Activated T-cell treated with anti-CD3 and anti-CD28 coated beads, Interleukin-2, amount 50 U/mL, for 1 hour (primary cell): ENCODE measurements at regions not wholly inside any gene's neighbourhood (a gene's known extent, or its start where the extent isn't known, plus 50 kb on each side); places are given as distances from the start of the nearest gene placed in this dataset.
"Not testable (repeated sequence)": the region's sequence is repeated elsewhere in the genome, so short reads cannot be mapped to it uniquely, and the experiment has no call there.

Experiments
- DNase-seq: peaks from one replicate; pipeline ENCODE4 v3.0.0-alpha.2; 2020

DNA sequence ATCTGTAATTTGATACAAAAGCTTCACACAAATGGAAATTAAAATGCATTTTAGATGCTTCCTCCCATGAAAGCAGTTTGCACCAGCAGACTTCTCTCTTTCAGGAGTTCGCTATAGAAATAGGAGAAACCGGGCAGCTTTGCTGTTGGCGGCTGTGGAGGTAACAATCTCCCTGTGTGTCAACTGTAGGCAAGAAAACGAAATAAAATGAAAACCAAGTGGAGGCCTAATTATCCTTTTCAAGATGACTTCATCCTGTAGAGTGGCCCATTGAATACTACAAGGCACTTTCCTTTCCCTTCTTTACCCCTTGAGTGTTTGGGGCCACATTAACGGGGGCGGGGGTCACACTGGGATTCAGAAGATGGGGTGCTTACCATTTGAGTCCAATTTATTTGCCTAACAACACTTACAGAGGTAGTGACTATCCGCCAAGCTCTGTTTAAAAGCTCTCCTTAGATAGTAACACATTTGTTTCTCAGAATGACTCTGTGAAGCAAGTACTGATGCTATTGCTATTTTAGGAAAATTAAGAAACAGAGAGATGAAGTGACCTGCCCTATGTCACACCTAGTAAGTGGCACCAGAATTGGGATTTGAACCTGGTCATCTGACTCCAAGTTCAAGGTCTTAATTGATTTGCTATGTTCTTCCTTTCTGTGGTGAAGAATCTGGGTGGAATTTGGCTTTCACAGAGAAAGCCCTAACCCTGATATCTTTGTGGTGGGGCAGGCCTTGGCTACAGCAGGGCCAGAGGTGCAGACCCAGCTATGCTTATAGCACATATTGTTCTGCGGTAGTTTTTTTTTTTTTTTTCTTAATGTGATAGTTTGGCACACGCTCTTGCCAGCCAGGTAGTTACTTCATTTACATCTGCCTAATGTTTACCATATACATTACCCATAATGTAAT lies 125.5 kb upstream of the MPHOSPH6 start:
- DNase-seq, result no peak

DNA sequence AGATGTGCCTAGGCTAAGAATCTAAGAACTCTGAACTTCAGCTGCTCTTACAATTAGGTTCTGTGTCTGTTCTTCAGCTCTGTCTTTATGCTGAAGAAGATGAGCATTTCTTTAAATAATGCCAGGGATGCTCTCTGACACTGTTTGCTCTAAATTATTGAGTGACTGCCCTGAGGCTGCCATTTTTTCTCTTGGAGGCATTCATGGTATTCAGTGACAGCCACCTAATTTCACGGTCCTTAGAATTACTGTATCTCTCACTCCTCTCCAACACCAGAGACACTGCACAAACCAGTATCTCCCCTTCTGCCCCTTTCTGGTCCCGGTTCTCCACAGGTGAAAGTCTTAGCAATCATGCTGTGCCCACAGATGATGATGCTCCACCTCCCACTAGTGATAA lies 123.6 kb upstream of the MPHOSPH6 start:
- DNase-seq, result no peak

DNA sequence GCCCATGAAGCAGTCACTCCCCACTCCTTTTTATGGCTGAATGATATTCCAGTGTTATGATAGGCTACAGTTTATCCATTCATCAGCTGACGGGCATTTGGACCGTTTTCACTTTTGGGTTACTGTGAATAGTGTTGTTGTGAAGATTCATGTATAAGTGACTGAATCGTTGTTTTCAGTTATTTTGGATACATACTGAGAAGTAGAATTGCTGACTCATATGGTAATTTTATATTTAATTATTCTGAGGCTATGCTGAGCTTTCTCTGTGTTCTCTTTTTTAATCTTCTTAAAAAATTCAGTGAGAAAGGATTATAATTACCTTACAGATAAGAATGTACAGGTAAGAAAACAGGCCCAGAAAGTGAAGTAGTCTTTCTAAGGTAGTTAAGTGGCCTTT lies 117.9 kb upstream of the MPHOSPH6 start:
- DNase-seq, result no peak

DNA sequence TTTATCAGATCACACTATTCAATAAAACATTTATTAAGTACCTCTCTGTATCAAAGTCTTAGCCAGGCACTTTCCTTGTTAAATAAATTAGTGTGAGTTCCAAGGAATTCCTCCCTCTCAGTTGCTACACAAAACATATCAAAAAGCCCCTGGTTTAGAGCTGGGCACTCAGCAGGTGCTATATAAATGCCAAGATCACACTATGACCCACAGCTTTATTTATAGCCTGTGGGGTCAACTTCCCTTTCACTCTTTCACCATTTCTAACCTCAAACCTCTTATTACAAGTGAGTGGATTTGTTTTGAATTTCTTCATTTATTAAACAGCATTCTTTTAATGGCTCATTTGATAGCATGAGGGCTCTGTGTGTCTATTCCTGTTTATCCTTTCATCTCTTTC lies 112.6 kb upstream of the MPHOSPH6 start:
- no peak for DNase-seq

DNA sequence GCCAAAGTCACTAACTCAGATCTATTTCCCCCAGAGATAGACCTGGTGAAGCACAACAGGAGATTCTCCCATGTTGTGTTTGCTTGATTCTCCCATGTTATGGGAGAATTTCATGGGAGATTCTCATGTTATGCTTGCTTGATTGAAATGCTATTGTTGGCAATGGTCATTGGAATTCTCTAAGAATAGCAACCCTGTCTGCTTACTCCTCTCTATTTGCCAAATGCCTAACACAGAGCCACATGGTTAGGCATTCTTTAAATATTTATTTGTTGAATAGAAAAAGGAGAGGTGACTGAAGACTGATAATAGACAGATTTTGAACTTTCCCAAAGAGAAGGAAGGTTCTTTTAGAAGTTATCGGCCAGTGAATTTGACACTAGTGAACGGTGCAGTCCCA lies 111.5 kb upstream of the MPHOSPH6 start:
- no peak for DNase-seq

DNA sequence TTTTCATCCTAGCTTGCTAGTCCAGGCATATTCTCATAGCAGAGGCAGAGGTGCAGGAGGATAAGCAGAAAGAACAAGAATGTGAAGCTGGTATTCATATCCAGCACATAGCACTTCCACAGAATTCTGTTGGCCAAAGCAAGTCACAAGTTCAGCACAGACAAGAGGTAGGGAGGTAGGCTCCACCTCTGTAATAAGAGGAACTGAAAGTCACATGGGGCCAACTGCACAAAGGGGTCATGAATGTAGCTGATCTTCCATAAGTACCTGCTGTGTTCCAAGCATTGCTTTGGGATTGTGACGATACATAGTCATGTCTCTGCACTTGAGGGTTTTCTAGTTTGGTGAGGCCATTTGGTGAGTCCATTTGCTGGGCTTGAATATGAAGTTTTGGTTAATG lies 110.8 kb upstream of the MPHOSPH6 start:
- DNase-seq, result no peak

DNA sequence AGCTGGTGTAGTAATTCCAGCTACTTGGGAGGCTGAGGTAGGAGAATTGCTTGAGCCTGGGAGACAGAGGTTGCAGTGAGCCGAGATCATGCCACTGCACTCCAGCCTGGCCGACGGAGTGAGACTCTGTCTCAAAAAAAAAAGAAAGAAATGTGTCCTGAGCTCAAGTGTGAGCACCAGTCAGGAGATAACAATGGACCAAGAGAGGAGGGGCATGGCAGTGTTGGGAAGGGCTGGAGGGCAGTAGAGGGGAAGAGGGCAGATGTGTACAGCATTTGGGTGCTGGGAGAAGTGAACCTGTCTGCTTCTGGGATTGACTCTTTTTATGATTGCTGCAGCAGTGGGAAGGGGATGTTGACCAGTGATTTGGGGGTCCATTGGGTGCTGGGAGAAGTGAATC lies 105.3 kb upstream of the MPHOSPH6 start:
- not testable (repeated sequence) for DNase-seq

DNA sequence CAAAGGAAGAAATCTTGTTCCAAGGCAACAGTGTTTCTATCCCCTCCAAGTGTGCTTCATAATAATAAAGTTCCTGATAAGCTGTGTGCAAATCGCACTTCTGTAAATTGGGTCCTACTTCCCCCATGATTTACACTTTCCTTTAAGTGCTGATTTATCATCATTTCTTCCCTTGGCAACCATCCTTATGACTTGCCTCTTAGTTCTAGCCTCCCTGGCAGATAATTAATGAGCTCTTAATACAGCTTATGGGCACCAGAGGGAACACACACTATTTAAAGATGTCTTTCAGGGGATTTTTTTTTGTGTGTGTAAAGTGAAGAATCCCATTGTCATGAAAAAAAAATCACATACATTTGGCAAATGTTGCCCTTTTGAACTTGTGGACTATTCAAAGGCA lies 101.6 kb upstream of the MPHOSPH6 start:
- DNase-seq, result no peak

DNA sequence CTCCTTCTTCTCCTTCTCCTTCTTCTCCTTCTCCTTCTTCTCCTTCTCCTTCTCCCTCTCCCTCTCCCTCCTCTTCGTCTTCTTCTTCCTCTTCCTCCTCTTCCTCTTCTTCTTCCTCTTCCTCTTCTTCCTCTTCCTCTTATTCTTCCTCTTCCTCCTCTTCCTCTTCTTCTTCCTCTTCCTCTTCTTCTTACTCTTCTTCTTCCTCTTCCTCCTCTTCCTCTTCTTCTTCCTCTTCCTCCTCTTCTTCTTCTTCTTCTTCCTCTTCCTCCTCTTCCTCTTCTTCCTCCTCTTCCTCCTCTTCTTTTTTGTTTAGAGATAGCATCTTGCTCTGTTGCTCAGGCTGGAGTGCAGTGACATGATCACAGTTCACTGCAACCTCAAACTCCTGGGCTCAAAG lies 97.7 kb upstream of the MPHOSPH6 start:
- DNase-seq, result not testable (repeated sequence)

DNA sequence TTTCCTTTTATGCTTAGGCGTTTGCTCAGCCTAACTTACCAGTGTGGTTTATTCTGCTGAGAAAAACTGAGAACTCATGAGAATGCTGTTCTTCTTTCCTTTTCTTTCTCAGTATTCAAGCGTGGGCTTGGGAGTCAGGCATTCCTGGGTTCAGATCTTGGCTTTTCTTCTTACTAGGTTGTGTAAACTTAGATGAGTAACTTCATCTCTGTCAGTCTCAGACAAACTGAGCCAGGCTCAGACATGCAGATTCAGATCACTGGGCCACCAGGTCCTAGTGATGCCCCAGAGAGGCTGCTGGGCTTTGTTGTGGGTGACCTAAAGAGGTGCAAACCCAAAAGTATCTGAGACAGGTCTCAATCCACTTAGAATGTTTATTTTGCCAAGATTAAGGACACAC lies 95.8 kb upstream of the MPHOSPH6 start:
- DNase-seq, result no peak

DNA sequence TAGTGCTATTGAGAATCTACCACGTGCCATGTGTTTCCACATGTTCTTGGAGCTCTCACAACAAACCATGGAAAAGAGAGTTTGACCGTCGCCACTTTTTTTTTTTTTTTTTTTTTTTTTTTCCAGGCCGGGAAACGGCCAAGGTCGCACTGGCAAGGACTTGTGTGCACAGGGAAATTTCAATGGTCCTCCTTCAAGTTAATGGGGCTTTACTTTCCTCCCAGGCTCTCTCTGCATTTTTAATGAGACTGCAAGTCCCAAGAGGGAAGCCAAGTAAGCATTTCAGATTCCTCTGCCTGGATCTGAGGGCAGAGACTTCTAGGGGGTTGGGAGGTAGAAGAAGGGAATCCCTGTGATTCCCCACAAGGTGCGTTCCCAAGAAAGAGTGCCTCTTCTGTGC lies 94.7 kb upstream of the MPHOSPH6 start:
- DNase-seq, result no peak

DNA sequence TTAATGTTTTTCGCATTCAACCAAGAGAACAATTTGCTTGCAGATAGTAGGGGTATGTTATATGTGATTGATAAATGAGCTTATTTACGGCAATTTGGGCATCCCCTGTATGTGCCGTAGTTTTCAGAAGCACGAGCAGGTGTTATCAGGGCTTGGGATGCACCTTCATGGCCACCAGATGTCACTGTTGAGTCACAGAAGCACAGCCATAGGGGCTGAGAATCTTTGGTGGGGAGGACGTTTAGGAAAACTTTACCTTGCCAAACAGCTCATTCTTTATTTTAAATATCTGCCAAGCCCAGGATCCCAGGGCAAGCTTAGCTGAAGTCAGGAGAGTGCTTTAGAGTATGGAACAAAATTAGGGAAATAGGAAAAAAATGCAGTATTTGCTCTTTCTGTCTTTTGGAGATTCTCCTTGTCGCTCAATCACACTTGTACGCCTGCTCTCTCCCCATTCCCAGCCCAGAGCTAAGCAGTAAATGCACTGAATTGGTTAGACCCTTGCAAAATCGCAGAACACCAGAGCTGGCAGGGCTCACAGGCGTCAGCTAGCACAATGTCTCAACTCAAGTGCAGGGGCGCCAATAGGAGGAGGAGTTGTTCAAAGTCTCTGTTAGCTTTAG lies 93.6 kb upstream of the MPHOSPH6 start:
- DNase-seq, result peak; percentile 38

DNA sequence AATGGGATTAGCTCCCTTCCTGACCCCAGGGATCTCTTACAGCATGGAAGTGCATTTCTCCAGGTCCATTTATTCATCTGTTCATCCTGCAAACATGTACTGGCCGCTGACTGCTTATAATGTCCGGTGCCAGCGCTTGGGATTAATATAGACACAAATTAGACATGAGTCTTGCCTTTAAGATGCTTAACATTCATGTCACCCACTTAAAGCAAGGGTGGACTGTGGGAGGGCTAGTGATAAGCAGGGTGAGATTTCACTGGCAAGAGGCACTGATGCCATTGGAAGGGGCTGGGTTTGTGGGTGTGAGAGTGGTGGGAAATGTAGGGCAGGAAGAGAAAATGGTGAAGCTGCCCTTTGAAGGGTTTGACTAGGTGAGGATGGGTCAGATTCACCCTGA lies 92.2 kb upstream of the MPHOSPH6 start:
- no peak for DNase-seq

DNA sequence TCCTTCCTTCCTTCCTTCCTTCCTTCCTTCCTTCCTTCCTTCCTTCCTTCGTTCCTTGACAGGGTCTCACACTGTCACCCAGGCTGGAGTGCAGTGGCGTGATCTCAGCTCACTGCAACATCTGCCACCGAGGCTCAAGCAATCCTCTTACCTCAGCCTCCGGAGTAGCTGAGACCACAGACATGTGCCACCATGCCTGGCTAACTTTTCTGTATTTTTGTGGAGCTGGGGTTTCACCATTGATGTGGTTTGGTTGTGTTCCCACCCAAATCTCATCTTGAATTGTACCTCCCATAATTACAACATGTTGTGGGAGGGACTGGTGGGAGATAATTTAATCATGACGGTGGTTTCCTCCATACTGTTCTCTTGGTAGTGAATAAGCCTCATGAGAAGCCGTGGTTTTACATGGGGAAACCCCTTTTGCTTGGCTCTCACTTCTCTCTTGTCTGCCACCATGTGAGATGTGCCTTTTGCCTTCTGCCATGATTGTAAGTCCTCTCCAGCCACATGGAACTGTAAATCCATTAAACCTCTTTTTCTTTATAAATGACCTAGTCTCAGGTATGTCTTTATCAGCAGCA lies 90.3 kb upstream of the MPHOSPH6 start:
- DNase-seq, result no peak

DNA sequence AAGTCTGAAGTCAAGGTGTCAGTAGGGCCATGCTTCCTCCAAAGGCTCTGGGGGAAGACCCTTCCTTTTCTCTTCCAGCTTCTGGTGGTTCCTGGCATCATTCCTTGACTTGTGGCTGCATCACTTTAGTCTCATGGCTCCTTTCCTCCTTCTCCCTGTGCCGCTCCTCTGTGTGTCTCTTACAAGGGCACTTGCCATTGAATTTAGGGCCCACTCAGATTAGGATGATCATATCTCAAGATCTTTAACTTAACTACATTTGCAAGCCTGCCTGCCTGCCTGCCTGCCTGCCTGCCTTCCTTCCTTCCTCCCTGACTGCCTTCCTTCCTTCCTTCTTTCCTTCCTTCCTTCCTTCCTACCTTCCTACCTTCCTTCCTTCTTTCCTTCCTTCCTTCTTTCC lies 89.7 kb upstream of the MPHOSPH6 start:
- no peak for DNase-seq

DNA sequence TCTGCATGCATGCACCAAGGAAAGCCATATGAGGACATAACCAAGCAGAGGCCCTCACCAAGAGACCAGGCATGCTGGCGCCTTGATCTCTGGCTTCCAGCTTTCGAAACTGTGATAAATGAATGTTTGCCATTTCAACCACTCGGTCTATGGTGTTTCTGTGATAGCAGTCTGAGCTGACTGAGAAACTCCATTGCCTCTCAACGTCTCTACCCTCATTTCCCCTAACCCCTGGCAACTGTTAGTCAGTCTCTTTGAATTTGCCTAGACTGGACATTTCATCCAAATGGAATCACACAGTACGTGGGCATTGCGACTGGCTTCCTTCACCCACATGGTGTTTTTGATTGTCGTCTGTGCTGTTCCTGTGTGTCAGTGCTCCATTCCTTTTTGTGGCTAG lies 88.0 kb upstream of the MPHOSPH6 start:
- DNase-seq, result no peak

DNA sequence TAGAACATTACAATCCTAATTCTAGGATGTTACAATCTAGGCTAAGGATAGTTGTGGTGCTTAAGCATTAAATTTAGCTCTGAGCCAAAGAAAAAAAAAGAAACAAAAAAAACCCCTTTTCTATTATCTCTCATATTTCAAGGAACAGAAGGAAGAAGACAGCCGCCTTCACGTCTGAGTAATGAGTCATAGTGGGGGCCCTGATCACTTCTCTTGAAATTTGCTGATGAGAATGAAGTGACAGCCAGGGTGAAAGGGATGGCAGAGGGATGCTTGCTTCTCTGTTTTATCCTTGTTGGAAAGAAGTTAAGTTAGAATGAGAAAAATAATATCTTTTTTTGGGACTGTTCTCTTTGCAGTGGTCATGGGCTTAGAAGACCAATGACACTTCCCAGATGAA lies 82.6 kb upstream of the MPHOSPH6 start:
- DNase-seq, result no peak

DNA sequence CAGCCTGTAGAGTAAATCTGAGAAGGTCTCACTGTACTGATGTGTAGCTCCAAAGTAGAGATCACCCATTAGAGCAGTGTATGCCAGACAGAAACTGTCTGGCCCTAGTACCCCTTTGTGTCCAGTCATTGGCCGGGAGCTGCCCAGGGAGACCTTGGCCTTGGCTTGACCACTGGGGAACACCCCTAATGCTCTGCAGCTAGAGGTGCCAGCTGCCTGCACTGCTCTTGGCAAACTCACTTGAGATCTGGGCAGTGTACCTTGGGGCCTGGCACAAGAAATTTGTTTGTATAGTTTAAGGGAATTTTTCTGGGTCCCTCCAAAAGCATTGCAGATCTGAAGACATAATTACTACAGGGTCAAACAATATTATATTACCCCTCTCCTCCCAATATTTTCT lies 78.7 kb upstream of the MPHOSPH6 start:
- no peak for DNase-seq

DNA sequence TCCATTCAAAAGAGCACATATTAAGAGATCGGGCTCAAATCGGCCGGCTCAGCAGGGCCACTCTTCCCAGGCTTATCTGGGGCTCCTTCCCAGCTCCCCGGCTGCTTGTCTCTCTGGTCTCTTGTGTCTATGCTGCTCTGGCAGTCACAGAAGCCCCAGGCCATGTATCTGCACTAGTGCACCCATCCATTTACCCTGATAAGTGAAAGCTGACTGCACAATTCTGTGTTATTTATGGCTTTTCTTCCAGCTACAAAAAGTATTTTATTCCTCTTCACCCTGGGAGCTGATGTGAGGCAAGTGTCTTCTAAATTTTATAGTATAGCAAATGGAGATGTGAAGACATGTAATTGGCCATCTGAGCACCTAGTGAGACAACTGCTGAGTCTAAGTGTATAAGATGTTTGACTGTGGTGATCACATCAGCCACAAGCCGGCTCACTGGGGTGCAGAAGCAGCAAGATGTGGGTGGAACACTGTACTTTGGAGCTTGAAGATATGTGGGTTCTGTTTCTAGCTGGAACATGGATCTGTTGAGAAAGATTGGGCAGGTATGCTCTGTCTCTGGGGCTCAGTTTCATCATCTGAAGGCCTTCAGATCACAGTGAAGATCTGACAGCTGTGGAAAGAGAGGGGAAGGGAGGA lies 78.1 kb upstream of the MPHOSPH6 start:
- no peak for DNase-seq

DNA sequence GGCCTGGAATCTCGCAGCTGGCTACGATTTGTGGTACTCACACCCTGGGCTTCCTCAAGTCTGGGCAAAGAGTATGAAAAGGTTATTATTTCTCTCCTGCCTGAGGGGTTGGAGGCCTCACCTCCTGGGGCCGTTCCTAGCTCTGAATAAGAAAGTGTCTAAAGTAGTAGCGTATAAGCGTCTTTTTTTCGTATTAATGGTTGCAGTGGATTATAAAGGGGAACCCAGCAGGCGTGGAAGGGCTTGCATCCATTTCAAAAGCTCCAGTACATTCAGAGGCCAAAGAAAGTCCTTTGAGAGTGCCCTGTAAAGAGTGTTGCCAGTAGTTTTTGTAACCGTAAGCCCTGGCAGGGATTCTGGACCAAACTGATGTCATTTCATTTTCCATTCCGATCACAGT lies 72.2 kb upstream of the MPHOSPH6 start:
- no peak for DNase-seq

DNA sequence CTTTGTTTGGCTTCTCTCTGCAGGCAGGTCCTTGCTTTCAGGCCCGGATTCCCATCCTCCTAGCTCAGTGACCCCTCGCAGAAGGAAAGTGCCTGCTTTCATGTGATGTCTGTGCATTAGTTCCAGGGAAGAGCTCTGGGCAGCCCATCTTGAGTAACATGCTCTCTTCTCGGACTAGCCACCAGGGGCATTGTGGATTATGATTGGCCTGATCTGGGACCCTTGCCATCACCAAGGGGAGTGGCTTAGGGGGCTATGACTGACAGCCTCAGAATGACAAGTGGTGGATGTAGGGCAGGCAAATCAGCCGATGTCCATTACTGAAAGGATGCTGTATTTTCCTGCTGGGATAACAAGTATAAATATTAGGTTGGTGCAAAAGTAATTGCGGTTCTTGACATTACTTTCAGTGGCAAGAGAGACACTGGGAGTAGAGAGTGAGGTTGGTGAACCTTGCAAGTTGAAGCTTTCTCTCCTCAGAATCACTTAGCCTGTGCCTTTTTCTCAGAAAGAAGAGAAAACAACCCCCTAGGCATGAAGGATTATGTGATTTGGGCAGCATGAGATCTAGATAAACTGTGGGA lies 71.5 kb upstream of the MPHOSPH6 start:
- no peak for DNase-seq

DNA sequence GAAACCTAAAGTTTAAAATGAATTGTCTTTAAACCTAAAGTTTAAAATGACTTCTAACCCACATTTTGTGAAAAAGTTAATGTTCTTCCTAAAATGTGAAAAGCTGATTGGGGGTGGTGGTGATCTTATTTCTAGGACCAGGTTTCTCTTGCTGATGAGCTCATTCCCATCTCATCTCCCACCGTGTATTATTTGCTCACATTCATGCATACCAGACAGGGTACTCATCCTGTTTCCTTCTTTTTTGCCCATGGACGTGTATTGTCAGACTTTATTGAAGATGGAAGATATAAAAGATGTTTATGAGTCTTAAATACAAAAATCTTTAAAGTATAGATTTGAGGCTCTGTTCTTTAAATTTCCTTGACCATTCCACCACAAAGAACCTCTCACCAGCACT lies 70.1 kb upstream of the MPHOSPH6 start:
- DNase-seq, result no peak

DNA sequence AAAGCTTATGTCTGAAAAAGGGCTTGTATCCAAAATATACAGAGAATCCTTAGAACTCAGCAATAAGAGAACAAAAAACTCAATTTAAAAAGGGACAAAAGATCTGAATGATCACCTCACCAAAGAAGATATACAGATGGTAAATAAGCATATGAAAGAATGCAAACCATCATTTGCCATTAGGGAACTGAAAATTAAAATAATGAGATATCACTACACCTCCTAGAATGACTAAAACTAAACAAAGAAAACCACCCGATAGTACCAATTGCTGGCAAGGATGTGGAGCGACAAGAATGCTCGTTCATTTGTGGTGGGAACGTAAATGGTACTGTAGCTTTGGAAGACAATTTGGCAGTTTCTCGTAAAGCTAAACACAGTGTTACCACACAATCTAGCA lies 66.9 kb upstream of the MPHOSPH6 start:
- DNase-seq, result no peak
